Activated CD4-positive, alpha-beta T cell treated with anti-CD3 and anti-CD28 coated beads, Interleukin-2, amount 50 U/mL, for 16 hours (primary cell): ENCODE measurements at regions not wholly inside any gene's neighbourhood (a gene's known extent, or its start where the extent isn't known, plus 50 kb on each side); places are given as distances from the start of the nearest gene placed in this dataset.

Experiments
- DNase-seq: peaks from one replicate; pipeline ENCODE4 v3.0.0-alpha.2; 2020

- DNase-seq, result no peak
Measured at GRCh38 chr2:58917596-58917995, 676.5 kb upstream of the FANCL start.

GRCh38 chr2:58916063-58916462 is 674.9 kb upstream of the FANCL start:
- no peak for DNase-seq

GRCh38 chr2:58914733-58915505 is 673.8 kb upstream of the FANCL start:
- no peak for DNase-seq

- no peak for DNase-seq
Measured at GRCh38 chr2:58913082-58913726, 672.1 kb upstream of the FANCL start.

- DNase-seq, result no peak
Measured at GRCh38 chr2:58911877-58912276, 670.8 kb upstream of the FANCL start.

- no peak for DNase-seq
Measured at GRCh38 chr2:58908501-58909154, 667.5 kb upstream of the FANCL start.

GRCh38 chr2:58907644-58908043 is 666.5 kb upstream of the FANCL start:
- DNase-seq, result no peak

- no peak for DNase-seq
Measured at GRCh38 chr2:58906081-58906645, 665.0 kb upstream of the FANCL start.

GRCh38 chr2:58904095-58904494 is 663.0 kb upstream of the FANCL start:
- no peak for DNase-seq

- DNase-seq, result no peak
Measured at GRCh38 chr2:58903427-58903826, 662.3 kb upstream of the FANCL start.

GRCh38 chr2:58900246-58901027 is 659.3 kb upstream of the FANCL start:
- DNase-seq, result no peak

GRCh38 chr2:58899692-58900091 is 658.6 kb upstream of the FANCL start:
- DNase-seq, result no peak

GRCh38 chr2:58896638-58897037 is 655.5 kb upstream of the FANCL start:
- no peak for DNase-seq

- no peak for DNase-seq
Measured at GRCh38 chr2:58895857-58896256, 654.7 kb upstream of the FANCL start.

- DNase-seq, result no peak
Measured at GRCh38 chr2:58893656-58894351, 652.7 kb upstream of the FANCL start.

- no peak for DNase-seq
Measured at GRCh38 chr2:58891828-58892377, 650.8 kb upstream of the FANCL start.

GRCh38 chr2:58890865-58891525 is 649.9 kb upstream of the FANCL start:
- no peak for DNase-seq

- no peak for DNase-seq
Measured at GRCh38 chr2:58886009-58886408, 644.9 kb upstream of the FANCL start.

GRCh38 chr2:58879834-58880233 is 638.7 kb upstream of the FANCL start:
- no peak for DNase-seq

GRCh38 chr2:58878778-58879177 is 637.7 kb upstream of the FANCL start:
- DNase-seq, result no peak

- DNase-seq, result no peak
Measured at GRCh38 chr2:58876126-58876525, 635.0 kb upstream of the FANCL start.
